ENCODE measurements at regions not wholly inside any gene's neighbourhood (a gene's known extent, or its start where the extent isn't known, plus 50 kb on each side); places are given as distances from the start of the nearest gene placed in this dataset.

DNA sequence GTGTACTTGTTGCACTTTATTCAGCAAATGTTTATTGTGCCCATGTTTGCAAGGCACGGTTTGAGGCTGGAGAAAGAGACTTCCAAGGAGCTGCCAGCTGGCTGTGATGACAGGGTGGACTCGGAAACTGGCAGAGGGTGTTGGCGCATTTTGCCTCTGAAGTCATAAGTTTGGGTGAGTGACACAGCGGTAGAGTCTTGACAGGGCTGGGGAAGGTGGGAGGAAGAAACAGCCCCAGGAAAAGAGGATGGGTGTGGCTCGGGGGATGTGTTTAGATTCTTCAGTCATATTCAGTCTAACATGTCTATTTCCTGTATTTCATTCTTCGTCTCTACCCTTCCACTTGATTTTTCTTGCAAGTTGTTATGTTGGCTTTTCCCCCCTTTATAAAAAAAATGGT, 77.0 kb upstream of the STOX2 start:
- TF ChIP-seq, protein P1, sequence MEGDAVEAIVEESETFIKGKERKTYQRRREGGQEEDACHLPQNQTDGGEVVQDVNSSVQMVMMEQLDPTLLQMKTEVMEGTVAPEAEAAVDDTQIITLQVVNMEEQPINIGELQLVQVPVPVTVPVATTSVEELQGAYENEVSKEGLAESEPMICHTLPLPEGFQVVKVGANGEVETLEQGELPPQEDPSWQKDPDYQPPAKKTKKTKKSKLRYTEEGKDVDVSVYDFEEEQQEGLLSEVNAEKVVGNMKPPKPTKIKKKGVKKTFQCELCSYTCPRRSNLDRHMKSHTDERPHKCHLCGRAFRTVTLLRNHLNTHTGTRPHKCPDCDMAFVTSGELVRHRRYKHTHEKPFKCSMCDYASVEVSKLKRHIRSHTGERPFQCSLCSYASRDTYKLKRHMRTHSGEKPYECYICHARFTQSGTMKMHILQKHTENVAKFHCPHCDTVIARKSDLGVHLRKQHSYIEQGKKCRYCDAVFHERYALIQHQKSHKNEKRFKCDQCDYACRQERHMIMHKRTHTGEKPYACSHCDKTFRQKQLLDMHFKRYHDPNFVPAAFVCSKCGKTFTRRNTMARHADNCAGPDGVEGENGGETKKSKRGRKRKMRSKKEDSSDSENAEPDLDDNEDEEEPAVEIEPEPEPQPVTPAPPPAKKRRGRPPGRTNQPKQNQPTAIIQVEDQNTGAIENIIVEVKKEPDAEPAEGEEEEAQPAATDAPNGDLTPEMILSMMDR (IDR thresholded peaks at IDR 0.05): no peak
- no peak for TF ChIP-seq POLR2AphosphoS5 (IDR thresholded peaks at IDR 0.05)
- TF ChIP-seq POLR2A (IDR thresholded peaks at IDR 0.05; ENCODE audit: low read depth): no peak
- no peak for TF ChIP-seq EP300 (IDR thresholded peaks at IDR 0.05)
